GM21717 (cell line): ENCODE measurements at regions not wholly inside any gene's neighbourhood (a gene's known extent, or its start where the extent isn't known, plus 50 kb on each side); places are given as distances from the start of the nearest gene placed in this dataset.
A peak's percentile ranks its signal among the peaks of the same experiment; 100 is the strongest.
"Not testable (repeated sequence)": the region's sequence is repeated elsewhere in the genome, so short reads cannot be mapped to it uniquely, and the experiment has no call there.

Experiments used
- ATAC-seq: cut with Tn5 transposase; IDR thresholded peaks from one replicate; pipeline ENCODE4 v1.9.1; 2021; ENCODE audit warnings: mild to moderate bottlenecking, moderate library complexity; ENCODE audit not compliant: unreplicated experiment

GRCh38 chr3:125915437-125915787 lies 53.6 kb upstream of the ROPN1B start:
- ATAC-seq, result not testable (repeated sequence)

DNA sequence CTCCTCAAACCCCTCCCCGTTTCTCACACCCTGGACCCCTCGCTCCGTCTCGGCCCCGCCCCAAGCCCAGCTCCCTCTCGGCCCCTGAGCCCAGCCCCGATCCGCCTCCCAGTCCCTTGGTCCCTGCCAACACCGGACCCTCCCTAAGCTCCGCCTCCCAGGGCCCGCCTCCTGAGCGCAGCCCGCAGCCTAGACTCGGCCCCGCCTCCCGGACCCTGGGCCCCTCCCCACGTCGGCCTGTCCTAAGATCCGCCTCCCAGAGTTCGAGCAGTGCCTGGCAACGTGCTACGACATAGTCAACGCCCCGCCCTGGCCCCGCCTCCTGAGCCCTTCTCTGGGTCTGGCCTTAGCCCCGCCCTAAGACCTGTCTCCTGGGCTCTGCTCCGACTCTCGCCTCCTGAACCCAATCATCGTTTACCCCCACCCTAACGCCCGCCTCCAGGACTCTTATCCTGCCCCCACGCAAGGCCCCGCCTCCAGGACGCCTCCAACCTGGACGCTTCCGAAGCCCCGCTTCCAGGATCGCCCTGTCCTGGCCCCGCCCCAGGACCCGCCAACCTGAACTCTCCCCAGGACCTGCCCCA lies 53.1 kb upstream of the ROPN1B start:
- peak; percentile 86 for ATAC-seq

DNA sequence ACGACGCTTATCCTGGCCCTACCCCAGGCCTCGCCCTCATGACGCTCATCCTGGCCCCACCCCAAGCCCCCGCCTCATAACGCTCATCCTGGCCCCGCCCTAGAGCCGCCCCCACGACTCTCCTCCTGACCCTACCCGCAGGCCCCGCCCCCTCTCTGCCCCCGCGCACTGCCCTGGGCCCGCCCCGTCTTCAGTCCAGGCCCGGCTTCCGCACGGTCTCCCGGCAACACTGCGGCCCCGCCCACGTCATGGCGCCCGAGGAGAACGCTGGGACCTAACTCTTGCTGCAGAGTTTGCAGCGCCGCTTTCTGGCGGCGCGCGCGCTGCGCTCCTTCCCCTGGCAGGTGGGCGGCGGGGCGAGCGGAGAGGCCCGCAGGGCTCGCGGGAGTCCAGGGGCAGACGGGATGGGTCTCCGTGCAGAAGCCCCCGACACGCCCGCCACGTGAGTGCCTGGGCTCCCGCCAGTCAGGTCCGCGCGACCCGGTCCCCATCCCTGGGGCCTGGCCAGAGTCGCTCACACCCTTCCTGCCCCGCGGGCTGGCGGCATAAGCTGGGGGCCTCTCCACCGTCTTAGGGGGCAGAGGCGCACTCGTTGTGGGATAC lies 52.5 kb upstream of the ROPN1B start:
- ATAC-seq, result peak; percentile 84

GRCh38 chr3:125917020-125917549 lies 51.9 kb upstream of the ROPN1B start:
- not testable (repeated sequence) for ATAC-seq

DNA sequence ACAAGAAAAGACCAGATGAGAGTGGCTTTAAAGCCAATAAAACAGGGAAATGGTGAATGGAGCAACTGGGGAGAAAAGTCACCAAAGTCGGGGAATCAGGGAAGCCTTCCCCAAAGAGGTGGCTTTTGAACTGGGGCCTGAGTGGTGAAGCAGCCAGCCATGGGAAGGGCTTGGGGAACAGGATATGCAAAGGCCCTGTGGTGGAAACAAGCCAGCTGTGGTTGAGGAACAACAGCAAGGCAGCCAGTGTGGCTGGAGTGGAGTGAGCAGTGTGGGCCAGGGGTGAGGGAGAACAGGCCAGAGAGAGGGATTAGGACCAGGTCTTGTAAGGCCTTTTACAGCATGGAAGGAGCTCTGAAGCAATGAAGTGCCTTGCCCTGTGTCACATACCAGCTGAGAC lies 51.0 kb upstream of the ROPN1B start:
- ATAC-seq, result not testable (repeated sequence)

GRCh38 chr3:125918451-125918850 lies 50.5 kb upstream of the ROPN1B start:
- ATAC-seq, result not testable (repeated sequence)

DNA sequence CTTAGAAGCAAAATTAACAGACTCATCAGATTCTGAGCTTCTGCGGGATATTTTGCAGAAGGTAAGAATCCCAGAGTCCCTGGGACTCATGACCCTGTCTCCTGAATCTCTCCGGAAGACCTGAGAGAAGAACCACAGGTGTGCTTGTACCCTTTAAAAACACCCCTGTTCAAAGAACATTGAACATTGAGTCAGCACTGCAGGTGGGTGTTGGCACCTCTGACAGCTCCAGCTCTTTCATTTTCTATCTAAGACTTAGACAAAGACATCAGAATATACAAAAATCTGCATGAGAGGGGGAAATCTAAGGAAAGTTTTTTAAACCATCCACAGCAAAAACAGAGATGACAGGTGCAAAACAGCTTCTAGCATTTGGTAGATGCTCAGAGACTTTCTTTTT lies 50.1 kb upstream of the ROPN1B start:
- ATAC-seq, result not testable (repeated sequence)
